ENCODE measurements at regions not wholly inside any gene's neighbourhood (a gene's known extent, or its start where the extent isn't known, plus 50 kb on each side); places are given as distances from the start of the nearest gene placed in this dataset.
"Not testable (repeated sequence)": the region's sequence is repeated elsewhere in the genome, so short reads cannot be mapped to it uniquely, and the experiment has no call there.

DNA sequence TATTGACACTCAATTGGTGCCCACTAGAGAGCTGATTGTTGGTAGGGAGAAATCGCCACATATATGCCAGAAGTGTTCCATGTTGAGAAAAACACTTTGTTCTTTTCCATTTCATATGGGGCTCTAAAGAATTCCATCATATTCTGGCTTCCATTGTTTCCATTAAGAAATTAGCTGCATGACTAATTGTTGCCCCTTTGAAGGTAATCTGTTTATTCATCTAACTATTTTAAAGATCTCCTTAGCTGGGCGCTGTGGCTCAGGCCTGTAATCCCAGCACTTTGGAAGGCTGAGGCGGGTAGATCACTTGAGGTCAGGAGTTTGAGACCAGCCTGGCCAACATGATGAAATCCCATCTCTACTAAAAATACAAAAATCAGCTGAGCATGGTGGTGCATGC, 109.9 kb downstream of the MRPL14 start:
- H3K27me3 ChIP-seq (ENCODE audit: insufficient read depth, low read length); H3K4ac ChIP-seq (ENCODE audit: low read depth, low read length); H4K91ac ChIP-seq (ENCODE audit: low read depth, low read length); H3K4me1 ChIP-seq (ENCODE audit: control insufficient read depth in 1 of 2, insufficient read depth in 2 of 2, low read length in 2 of 2); H3K18ac ChIP-seq (ENCODE audit: low read length); H2BK120ac ChIP-seq (ENCODE audit: insufficient read depth, low read length, poor library complexity); H3K27ac ChIP-seq (ENCODE audit: low read depth, low read length); H4K8ac ChIP-seq (ENCODE audit: low read depth, low read length); H3K4me3 ChIP-seq (ENCODE audit: low read depth, low read length); H2AK5ac ChIP-seq (ENCODE audit: low read length); H2AFZ ChIP-seq (ENCODE audit: insufficient read depth, low read length, poor library complexity); H3K9ac ChIP-seq (ENCODE audit: low read length); H3K23ac ChIP-seq (ENCODE audit: low read length); H4K12ac ChIP-seq (ENCODE audit: low read depth, low read length); H2BK5ac ChIP-seq (ENCODE audit: low read depth, low read length, poor library complexity); DNase-seq; H3K14ac ChIP-seq (ENCODE audit: low read length); H3K79me2 ChIP-seq (ENCODE audit: control insufficient read depth, insufficient read depth, low read length, poor library complexity); H2BK12ac ChIP-seq (ENCODE audit: low read length); H3K4me2 ChIP-seq (ENCODE audit: low read length); H3K9me3 ChIP-seq (ENCODE audit: insufficient read depth, low read depth, low read length); H3K36me3 ChIP-seq (ENCODE audit: control insufficient read depth in 1 of 2, insufficient read depth in 2 of 2, low read length in 2 of 2); H3K79me1 ChIP-seq (ENCODE audit: low read length): not testable (repeated sequence)
- no CpG with 5 or more reads among the region's 3 CpGs for WGBS (ENCODE audit: extremely low coverage, insufficient coverage, insufficient read length)

DNA sequence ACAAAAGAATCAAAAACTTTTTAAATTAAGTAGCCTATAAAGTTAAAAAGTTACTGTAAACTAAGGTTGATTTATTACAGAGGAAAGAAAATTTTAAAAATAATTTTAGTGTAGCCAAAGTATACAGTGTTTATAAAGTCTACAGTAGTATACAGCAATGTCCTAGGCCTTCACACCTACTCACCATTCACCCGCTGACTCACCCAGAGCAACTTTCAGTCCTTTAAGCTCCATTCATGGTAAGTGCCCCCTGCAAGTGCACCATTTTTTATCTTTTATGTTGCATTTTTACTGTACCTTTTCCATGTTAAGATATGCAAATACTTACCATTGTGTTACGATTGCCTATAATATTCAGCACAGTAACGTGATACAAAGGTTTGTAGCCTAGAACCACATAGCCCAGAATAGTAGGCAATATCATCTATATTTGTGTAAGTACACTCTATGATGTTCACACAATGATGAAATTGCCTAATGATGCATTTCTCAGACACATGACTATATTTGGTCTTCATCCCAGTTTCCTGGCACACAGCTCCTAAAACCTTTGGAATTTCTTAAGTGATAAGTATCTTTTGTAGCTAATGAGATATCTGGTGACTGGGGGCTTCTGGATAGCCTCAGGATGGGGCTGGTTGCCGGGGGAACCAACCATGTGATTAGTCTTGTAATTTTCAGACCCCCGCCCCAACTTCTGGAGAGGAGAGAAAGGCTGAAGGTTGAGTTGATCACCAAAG, 111.0 kb downstream of the MRPL14 start:
- peaks cover 3 to 4% of the 10 kb centered on the region in 2 experiments for H3K4me1 ChIP-seq (ENCODE audit: control insufficient read depth in 1 of 2, insufficient read depth in 2 of 2, low read length in 2 of 2)
- peaks cover 2% of the 10 kb centered on the region for H3K9me3 ChIP-seq (ENCODE audit: insufficient read depth, low read depth, low read length)
- H3K79me1 ChIP-seq (ENCODE audit: low read length), result no peaks in the 10 kb centered on the region
- DNase-seq, result no peak
- no peak overlapping the region for H4K91ac ChIP-seq (ENCODE audit: low read depth, low read length)
- no peaks in the 10 kb centered on the region for H3K36me3 ChIP-seq (ENCODE audit: control insufficient read depth in 1 of 2, insufficient read depth in 2 of 2, low read length in 2 of 2)
- no peak overlapping the region for H3K27ac ChIP-seq (ENCODE audit: low read depth, low read length)
- H3K14ac ChIP-seq (ENCODE audit: low read length), result no peak overlapping the region
- no peak overlapping the region for H3K18ac ChIP-seq (ENCODE audit: low read length)
- no peak overlapping the region for H3K4me2 ChIP-seq (ENCODE audit: low read length)
- H3K4me3 ChIP-seq (ENCODE audit: low read depth, low read length), result no peak overlapping the region
- no peak overlapping the region for H2BK120ac ChIP-seq (ENCODE audit: insufficient read depth, low read length, poor library complexity)
- H2BK12ac ChIP-seq (ENCODE audit: low read length), result no peak overlapping the region
- no peak overlapping the region for H3K4ac ChIP-seq (ENCODE audit: low read depth, low read length)
- no CpG with 5 or more reads among the region's 5 CpGs for whole genome bisulfite sequencing (ENCODE audit: extremely low coverage, insufficient coverage, insufficient read length)
- no peak overlapping the region for H3K23ac ChIP-seq (ENCODE audit: low read length)
- no peak overlapping the region for H4K12ac ChIP-seq (ENCODE audit: low read depth, low read length)
- H3K9ac ChIP-seq (ENCODE audit: low read length), result no peak overlapping the region
- H2BK5ac ChIP-seq (ENCODE audit: low read depth, low read length, poor library complexity), result no peak overlapping the region
- H2AFZ ChIP-seq (ENCODE audit: insufficient read depth, low read length, poor library complexity), result no peak overlapping the region
- no peaks in the 10 kb centered on the region for H3K79me2 ChIP-seq (ENCODE audit: control insufficient read depth, insufficient read depth, low read length, poor library complexity)
- no peaks in the 10 kb centered on the region for H3K27me3 ChIP-seq (ENCODE audit: insufficient read depth, low read length)
- H4K8ac ChIP-seq (ENCODE audit: low read depth, low read length), result no peak overlapping the region
- H2AK5ac ChIP-seq (ENCODE audit: low read length), result no peak overlapping the region

- peak in 1 of 2 donors; percentile 21 for DNase-seq
- H3K27ac ChIP-seq (ENCODE audit: low read depth, low read length), result no peak overlapping the region
- no peak overlapping the region for H4K91ac ChIP-seq (ENCODE audit: low read depth, low read length)
- no peaks in the 10 kb centered on the region for H3K27me3 ChIP-seq (ENCODE audit: insufficient read depth, low read length)
- H3K4me3 ChIP-seq (ENCODE audit: low read depth, low read length), result no peak overlapping the region
- H2BK120ac ChIP-seq (ENCODE audit: insufficient read depth, low read length, poor library complexity), result no peak overlapping the region
- H4K8ac ChIP-seq (ENCODE audit: low read depth, low read length), result no peak overlapping the region
- H3K4me1 ChIP-seq (ENCODE audit: control insufficient read depth in 1 of 2, insufficient read depth in 2 of 2, low read length in 2 of 2), result peaks cover 3 to 4% of the 10 kb centered on the region in 2 experiments
- H3K23ac ChIP-seq (ENCODE audit: low read length), result no peak overlapping the region
- no CpG with 5 or more reads among the region's 3 CpGs for WGBS (ENCODE audit: extremely low coverage, insufficient coverage, insufficient read length)
- no peak overlapping the region for H3K4ac ChIP-seq (ENCODE audit: low read depth, low read length)
- H2BK5ac ChIP-seq (ENCODE audit: low read depth, low read length, poor library complexity), result no peak overlapping the region
- H2AFZ ChIP-seq (ENCODE audit: insufficient read depth, low read length, poor library complexity), result no peak overlapping the region
- no peaks in the 10 kb centered on the region for H3K36me3 ChIP-seq (ENCODE audit: control insufficient read depth in 1 of 2, insufficient read depth in 2 of 2, low read length in 2 of 2)
- H3K79me2 ChIP-seq (ENCODE audit: control insufficient read depth, insufficient read depth, low read length, poor library complexity), result no peaks in the 10 kb centered on the region
- H3K18ac ChIP-seq (ENCODE audit: low read length), result no peak overlapping the region
- H3K4me2 ChIP-seq (ENCODE audit: low read length), result no peak overlapping the region
- no peak overlapping the region for H3K14ac ChIP-seq (ENCODE audit: low read length)
- no peak overlapping the region for H4K12ac ChIP-seq (ENCODE audit: low read depth, low read length)
- no peaks in the 10 kb centered on the region for H3K79me1 ChIP-seq (ENCODE audit: low read length)
- peaks cover 2% of the 10 kb centered on the region for H3K9me3 ChIP-seq (ENCODE audit: insufficient read depth, low read depth, low read length)
- no peak overlapping the region for H2BK12ac ChIP-seq (ENCODE audit: low read length)
- H2AK5ac ChIP-seq (ENCODE audit: low read length), result no peak overlapping the region
- H3K9ac ChIP-seq (ENCODE audit: low read length), result no peak overlapping the region
These were observed 115.2 kb downstream of the MRPL14 start for GRCh38 chr6:44012078-44012493.

GRCh38 chr6:44011350-44011920, 115.8 kb downstream of the MRPL14 start:
- H2BK12ac ChIP-seq (ENCODE audit: low read length), result no peak overlapping the region
- H3K9me3 ChIP-seq (ENCODE audit: insufficient read depth, low read depth, low read length), result peaks cover 2% of the 10 kb centered on the region
- no peak overlapping the region for H2AFZ ChIP-seq (ENCODE audit: insufficient read depth, low read length, poor library complexity)
- no peak overlapping the region for H4K8ac ChIP-seq (ENCODE audit: low read depth, low read length)
- H3K23ac ChIP-seq (ENCODE audit: low read length), result no peak overlapping the region
- H3K9ac ChIP-seq (ENCODE audit: low read length), result no peak overlapping the region
- no peak overlapping the region for H3K4me3 ChIP-seq (ENCODE audit: low read depth, low read length)
- H3K79me1 ChIP-seq (ENCODE audit: low read length), result no peaks in the 10 kb centered on the region
- no peak overlapping the region for H2BK5ac ChIP-seq (ENCODE audit: low read depth, low read length, poor library complexity)
- H3K27me3 ChIP-seq (ENCODE audit: insufficient read depth, low read length), result no peaks in the 10 kb centered on the region
- no peak overlapping the region for H2BK120ac ChIP-seq (ENCODE audit: insufficient read depth, low read length, poor library complexity)
- no peak overlapping the region for H3K4ac ChIP-seq (ENCODE audit: low read depth, low read length)
- H3K4me2 ChIP-seq (ENCODE audit: low read length), result no peak overlapping the region
- H4K91ac ChIP-seq (ENCODE audit: low read depth, low read length), result no peak overlapping the region
- WGBS (ENCODE audit: extremely low coverage, insufficient coverage, insufficient read length), result no CpG with 5 or more reads among the region's 2 CpGs
- no peaks in the 10 kb centered on the region for H3K36me3 ChIP-seq (ENCODE audit: control insufficient read depth in 1 of 2, insufficient read depth in 2 of 2, low read length in 2 of 2)
- no peak for DNase-seq
- no peak overlapping the region for H3K27ac ChIP-seq (ENCODE audit: low read depth, low read length)
- H4K12ac ChIP-seq (ENCODE audit: low read depth, low read length), result no peak overlapping the region
- no peak overlapping the region for H2AK5ac ChIP-seq (ENCODE audit: low read length)
- no peak overlapping the region for H3K18ac ChIP-seq (ENCODE audit: low read length)
- no peaks in the 10 kb centered on the region for H3K4me1 ChIP-seq (ENCODE audit: control insufficient read depth in 1 of 2, insufficient read depth in 2 of 2, low read length in 2 of 2)
- H3K14ac ChIP-seq (ENCODE audit: low read length), result no peak overlapping the region
- no peaks in the 10 kb centered on the region for H3K79me2 ChIP-seq (ENCODE audit: control insufficient read depth, insufficient read depth, low read length, poor library complexity)

Data from trophoblast cell (in vitro differentiated cells and primary cell).